Stimulated activated naive CD8-positive, alpha-beta T cell treated with anti-CD3 and anti-CD28 coated beads, Interleukin-15, Interleukin-2, amounts not matched to agents 100 U/mL and 50 U/mL, for 24 hours (primary cell): ENCODE measurements at regions not wholly inside any gene's neighbourhood (a gene's known extent, or its start where the extent isn't known, plus 50 kb on each side); places are given as distances from the start of the nearest gene placed in this dataset.

Source experiments
- ATAC-seq: fragments of 150-1000 bp; cut with Tn5 transposase; one replicate; pipeline ENCODE4 v1.10.0; 2021
- DNase-seq: peaks from one replicate; pipeline ENCODE4 v3.0.0; 2021

DNA sequence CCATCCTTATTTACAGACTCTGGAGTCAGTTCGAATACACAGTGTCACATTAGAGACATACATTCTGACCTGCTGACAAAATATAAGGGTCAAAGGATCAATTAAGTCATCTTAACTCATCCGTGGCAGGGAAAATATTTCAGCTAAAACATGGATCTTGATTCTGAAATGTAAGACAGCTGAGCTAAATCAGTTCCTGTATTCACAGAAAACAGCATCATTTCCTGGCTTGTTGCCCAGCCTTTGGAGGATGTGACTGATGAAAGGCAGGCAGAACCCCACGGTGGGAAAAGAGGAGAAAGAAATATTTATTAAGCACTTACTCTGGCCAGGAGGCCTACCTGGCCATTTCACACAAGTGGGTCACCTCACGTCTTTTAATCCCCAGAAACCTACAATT, 101.9 kb downstream of the GAS2L3 start:
- DNase-seq (no peak), ATAC-seq (no peak)

DNA sequence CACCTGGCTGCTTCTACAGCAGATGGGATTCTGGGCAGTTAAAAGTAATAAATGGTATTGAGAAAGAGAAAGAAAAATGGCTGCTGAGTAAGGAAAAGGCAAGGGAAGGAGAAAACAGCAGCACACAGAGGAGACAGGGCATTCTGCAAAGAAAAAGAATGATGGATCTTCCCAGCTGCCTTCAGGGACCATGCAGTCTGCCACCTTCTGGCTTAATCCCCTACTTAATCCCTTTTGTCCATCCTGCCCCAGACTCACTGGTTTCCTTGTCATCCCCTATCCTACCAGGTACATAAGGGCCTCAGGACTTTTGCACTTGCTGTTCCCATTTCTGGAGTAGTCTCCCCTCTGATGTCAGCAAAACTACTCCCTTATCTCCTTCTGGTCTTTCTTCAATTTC, 107.6 kb downstream of the GAS2L3 start:
- no peak for DNase-seq
- ATAC-seq: no peak

DNA sequence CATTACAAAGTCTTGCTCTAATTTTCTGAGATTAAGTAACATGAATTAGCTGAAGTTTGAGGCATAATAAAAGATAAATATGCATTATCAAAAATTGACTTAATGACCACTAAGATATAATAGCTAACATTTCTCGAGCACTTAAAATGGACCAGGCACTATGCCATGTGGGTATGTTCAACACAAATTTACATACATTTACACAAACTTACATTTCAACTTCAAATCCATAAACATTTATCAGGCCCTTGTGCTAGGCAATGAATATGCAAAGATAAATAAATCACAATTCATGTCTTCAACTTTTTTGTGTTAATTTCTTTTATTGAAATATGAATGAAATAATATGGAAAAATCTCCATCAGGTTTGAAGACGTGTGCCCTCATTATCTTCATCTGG, 108.7 kb downstream of the GAS2L3 start:
- ATAC-seq (no peak), DNase-seq (no peak)

DNA sequence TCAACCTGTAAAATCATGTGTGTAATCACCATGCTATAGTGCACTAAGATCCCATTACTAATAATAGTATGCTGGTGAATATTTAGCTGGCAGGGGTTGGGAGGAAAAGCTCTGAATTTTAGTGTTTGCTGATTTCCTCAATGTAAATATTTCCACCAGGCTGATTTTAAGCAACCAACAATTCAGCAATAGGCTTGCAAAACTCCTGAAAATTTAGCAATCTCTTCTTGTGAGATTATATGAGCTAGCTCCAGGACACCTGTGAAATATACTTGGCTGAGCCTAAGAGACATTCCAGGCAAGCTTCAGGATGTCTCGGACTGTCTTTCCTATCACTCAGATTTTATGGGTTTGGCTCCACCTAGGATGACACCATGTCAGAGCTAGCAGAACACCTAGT, 106.9 kb upstream of the ANO4 start:
- DNase-seq (no peak), ATAC-seq (no peak)

DNA sequence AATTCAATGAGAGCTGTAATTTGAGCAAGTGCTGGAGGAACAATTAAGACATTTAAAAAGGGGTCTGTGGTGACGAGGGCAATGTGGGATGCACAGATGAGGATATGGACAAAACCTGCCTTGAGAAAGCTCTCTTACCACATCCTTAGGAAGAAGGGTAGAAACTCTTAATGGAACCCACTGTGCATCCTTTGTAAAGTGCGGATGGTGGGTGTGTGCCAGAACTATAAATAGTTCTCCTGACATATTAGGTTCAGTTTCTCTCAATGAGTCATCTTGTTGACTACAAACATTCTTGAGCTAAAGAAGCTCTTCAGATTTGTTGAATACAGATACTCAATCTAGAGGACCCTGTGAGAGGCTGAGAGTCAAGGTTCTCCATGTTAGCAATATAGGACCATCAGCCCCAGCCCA, 106.1 kb upstream of the ANO4 start:
- DNase-seq (no peak), ATAC-seq (no peak)

DNA sequence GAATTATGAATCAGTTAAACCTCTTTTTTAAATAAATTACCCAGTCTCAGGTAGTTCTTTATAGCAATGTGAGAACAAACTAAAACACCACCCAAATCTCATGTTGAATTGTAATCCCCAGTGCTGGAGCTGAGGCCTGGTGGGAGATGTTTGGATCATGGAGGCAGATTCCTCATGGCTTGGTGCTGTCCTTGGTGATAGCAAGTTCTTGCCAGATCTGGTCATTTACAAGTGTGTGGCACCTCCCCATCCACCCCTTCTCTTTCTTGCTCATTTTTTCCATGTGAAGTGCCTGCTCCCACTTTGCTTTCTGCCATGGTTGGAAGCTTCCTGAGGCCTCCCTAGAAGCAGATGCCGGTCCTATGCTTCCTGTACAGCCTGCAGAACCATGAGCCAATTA, 102.1 kb upstream of the ANO4 start:
- DNase-seq: no peak
- ATAC-seq: no peak

DNA sequence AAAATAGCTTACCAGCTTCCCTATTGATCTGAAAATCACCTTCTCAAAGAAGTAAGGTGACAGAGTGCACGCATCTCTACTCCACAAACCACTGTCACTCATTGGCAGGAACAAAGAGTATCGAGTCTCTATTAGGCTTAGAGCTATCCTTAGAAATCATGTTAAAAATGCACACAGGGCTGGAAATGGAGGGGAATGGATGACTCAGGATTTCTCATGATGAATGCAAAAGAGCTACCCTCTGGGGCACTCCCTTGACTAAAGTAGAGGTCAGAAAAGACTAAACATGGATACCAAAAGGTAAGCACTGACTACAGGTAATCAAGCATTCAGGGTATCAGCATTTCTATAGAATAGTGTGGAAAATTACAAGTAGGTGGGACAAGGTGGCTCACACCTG, 96.1 kb upstream of the ANO4 start:
- DNase-seq (no peak), ATAC-seq (no peak)

DNA sequence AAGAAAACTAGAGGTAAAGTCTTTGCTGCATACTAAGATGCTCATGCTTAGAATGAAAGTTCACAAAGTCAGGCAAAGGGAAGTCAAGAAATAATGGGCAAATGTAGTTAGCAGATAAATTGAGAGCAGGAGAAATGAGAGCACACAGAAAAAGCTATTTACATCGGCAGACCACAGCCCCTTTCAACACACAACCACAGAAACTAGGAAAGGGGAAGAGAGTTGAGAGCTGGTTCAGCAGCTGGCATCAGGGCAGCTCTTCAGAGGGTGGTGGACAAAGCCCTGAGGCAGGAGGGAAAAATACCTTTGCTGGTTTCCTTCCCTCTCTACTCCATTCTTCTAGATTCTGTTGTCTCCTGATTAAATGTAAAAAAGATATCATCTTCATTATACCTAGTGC, 95.4 kb upstream of the ANO4 start:
- DNase-seq (no peak), ATAC-seq (no peak)

DNA sequence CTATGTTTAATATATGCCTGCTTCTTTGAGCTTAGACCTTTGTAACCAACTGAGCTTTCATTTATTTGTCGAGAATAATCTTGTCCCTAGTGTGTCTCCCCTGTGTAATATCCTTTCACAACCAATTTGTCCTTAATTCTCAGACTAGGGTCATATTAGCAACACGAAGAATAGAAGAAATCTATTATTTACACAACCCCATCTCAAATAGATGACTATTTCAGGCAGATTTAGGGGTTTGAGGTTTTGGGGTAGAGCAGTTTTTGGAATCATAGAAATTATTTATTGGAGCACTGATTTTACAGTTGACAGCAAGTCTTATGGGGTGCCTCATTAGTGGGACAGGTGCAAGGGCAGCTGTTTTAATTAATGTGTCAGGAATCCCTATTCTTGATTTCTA, 91.2 kb upstream of the ANO4 start:
- no peak for DNase-seq
- ATAC-seq: no peak

DNA sequence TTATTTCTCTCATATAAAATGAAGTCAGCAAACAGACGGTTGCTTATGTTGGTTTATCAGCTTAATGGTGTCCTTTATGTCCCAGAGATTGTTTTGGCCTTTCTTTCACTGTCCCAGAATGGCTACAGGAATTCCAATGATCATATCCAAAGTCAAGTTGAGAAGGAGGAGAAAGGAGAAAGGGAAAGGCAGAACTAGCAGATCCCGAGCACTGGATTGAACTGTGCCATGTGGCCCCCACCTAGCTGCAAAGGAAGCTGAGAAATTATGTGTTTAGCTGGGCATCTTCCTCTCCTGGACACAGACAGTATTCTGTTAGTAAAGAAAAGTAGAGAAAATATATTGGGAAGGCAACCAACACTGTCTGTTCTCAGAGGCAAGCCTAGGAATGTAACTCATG, 90.7 kb upstream of the ANO4 start:
- no peak for ATAC-seq
- no peak for DNase-seq

DNA sequence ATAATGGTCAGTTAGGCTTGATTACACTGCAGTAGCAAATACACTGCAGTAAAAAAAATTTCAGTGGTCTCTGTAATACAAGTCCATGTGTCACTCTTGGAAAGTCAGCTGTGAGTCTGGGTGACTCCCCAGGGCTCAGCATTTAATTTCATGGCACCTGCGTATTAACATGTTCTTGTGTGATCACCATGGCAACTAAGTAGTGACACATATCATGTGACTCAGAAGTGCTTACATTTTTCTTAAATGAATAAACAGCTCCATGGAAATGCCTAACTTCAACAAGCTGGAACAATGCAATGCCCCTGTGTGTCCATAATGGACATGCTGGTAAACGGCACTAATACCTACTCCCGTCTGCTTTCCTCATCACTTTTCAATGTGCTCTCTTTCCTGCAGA, 88.5 kb upstream of the ANO4 start:
- DNase-seq (no peak), ATAC-seq (no peak)

DNA sequence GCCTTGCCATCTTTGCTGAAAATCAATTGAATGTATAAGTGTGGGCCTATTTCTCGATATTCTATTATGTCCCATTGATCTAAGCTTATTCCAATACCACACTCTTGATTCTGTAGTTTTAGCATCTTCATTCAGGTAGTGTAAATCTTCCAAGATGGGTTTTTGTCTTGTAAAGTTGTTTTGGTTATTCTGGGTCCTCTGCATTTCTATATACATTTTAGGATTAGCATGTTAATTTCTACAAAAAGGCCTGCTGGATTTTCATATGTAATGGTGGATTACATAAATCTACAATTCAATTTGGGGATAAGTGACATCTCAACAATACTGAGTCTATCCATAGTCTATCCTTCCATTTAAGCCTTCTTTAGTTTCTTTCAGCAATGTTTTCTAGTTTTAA, 86.0 kb upstream of the ANO4 start:
- ATAC-seq (no peak), DNase-seq (no peak)

DNA sequence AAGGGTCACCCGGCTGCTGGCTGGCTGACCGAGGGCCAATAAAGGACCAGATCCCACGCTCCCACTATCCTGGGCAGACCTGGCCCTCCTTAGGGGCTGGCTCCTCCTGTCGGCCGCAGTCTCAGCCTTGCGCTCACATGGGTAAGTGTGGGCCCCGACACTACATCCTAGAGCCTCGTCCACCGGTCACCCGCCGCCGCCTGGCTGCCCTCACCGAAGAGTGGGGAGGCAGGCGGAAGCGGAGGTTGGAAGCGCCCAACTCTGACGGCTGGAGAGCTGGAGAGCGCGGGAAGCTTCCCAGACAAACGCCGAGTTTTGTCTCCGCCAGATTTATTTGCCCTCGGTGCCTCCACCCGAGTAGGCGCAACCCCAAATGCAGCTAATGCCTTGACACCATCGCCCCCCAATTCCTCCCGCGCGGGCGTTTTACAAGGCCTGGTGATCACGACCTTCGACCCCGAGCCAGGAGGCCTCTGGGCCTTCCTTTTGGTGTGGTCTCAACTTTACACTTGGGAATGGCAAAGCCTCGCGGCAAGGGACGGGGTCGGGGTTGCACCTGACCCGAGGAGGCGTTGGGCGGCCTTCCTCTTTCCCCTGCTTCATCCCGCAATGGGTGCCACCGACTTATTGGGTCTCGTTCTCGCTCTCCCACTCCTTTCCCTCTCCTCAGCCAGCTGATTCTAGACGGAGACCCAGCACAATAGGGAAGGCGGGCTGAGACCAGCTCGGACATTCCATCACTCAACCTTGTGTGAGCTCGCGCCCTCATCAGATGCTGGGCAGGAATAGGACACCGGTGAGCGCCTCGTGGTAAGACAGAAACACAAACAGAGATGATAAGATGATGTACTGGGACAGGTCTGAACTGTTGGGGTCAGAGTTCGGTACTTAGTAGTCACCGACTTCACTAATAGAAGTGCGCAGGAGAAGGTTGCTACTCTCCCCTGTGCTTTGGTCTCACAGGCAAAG, 78.3 kb upstream of the ANO4 start:
- DNase-seq (no peak), ATAC-seq (no peak)

DNA sequence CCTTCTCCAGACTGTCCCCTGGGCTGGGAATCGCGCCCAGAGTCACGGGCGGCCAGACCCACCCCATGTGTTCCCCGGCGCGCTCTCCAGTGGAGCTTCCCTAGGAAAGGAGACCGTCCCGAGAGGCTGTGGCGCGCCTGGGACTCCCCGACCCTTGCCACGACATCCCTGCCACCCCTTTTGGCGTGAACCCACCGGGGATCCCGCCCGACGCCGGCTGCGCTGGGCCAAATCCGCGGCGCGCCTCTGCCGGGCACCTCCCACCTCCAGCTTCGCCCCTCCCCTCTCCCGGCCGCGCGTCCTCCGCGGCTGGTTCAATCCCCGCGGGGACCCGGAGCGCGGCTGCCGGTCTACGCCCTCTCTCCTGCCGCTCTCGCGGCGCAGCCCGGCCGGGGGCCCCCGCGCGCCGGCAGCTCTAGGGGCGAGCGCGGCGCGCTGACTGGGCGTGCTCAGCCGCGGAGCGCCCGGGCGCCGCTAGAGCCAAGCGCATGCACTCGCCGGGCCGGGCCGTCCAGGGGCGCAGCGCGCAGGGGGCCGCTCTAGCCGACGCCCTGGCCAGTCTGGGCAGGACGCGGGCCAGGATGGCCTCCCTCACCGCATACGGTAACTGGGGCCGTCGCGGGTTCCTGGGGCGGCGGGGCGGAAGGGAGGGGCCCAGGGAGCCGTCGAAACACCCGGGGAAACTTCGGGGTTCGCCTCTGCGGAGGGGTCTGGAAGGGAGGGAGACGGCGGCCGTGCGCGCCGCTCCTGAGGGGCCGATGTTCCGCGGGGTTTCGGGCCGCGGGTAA, 77.4 kb upstream of the ANO4 start:
- DNase-seq: no peak
- peak; percentile 29 for ATAC-seq

DNA sequence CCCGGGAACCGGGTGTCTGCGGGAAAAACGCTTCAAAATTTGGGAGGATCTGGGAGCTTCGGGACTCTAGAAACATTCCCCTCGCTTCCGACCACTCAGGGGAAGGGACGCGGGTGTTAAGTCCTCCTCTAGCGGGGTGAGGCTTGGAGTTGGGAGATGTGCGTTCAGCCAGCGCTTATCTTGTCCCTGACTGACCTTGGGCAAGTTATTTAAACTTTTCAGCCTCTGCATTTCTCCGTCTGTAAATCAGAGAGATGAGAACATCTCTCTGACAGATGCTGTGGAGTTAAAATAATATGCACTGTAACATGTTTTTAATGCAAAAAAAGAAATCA, 76.9 kb upstream of the ANO4 start:
- DNase-seq (no peak), ATAC-seq (no peak)

DNA sequence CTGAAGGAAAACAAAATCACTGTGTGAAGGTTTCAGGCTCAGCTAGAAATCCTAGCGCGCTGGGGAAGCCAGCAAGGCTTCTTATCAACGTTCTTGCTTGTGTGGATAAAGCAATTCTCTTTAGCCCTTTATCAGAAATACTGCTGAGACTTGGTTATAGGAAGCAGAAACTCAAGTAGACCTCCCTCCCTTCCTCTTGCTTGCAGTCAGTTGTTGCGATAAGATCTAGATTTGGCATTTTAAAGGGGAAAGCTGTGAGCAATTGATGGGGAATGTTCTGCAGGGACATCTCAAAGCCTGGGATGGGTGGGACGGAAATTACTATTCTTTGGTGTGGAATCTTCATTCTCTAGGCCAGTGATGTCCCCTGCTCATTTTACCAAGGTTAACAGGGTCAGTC, 76.4 kb upstream of the ANO4 start:
- DNase-seq: no peak
- ATAC-seq: no peak

DNA sequence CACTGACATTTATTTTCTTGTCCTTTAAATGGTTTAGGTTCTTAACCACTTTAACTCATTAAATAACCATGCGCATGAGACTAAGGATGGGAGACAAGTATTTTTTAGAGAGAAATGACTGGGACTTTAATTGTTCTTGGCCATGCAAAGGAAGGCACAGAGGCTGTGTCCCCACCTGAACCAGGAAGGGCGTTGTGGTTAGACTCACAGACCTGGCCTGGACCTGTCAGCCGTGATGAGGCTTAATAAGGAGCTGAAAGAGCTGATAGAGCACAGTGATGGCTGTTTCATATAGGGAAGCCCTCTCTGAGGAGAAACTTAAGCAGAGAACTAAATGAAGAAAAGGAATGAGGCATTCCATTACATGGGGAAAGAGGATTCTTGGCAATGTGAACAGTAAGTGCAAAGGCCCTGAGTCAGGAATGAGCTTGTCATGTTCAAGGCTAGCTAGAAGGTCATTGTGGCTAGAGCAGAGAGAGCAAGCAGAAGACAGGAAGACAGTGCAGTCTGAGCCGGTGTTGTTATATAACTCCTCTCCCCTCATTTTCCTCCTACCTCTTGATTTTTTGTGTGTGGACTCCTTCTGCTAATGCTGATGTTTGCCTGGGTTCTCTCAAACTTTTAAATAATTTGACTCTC, 74.4 kb upstream of the ANO4 start:
- no peak for ATAC-seq

DNA sequence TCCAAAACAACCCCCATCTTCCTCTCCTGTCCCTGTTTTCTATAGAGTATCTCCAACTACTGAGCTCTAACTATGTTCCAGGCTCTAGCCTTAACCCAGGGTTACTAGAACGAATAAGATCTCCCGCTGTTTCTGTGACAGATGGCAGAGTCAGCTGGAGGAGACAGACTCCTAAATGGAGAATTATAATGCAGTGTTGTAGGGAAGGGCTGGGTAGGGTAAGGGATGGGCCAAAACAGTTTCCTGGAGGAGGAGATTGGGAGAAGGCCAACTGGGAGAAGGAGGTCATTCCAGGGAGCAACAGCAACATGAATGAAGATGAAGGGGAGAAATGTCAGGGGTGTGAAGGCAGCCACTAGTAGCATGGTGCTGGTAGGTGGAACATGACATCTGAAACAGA, 73.4 kb upstream of the ANO4 start:
- ATAC-seq (no peak), DNase-seq (no peak)

More for the DNA sequence above, 74.4 kb upstream of the ANO4 start:
- DNase-seq: no peak

DNA sequence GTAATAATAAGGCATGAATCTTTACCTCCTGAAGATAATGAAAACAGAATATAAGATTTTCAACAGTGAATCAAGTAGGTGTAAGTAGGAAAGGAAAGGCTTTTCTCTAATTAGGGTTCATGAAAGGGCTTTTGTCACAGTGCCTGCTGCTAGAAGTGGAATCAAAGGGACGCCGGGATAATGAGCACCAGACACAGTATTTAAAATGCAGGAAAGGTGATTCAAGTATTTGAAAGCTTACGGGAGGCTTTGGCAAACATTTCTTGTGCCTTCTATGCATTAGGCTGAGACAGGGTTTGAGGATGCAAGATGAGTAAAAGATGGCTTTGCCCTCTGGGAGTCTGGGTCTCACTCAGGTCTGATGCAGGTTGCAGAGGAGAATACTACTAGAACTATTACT, 70.5 kb upstream of the ANO4 start:
- ATAC-seq (no peak), DNase-seq (no peak)

DNA sequence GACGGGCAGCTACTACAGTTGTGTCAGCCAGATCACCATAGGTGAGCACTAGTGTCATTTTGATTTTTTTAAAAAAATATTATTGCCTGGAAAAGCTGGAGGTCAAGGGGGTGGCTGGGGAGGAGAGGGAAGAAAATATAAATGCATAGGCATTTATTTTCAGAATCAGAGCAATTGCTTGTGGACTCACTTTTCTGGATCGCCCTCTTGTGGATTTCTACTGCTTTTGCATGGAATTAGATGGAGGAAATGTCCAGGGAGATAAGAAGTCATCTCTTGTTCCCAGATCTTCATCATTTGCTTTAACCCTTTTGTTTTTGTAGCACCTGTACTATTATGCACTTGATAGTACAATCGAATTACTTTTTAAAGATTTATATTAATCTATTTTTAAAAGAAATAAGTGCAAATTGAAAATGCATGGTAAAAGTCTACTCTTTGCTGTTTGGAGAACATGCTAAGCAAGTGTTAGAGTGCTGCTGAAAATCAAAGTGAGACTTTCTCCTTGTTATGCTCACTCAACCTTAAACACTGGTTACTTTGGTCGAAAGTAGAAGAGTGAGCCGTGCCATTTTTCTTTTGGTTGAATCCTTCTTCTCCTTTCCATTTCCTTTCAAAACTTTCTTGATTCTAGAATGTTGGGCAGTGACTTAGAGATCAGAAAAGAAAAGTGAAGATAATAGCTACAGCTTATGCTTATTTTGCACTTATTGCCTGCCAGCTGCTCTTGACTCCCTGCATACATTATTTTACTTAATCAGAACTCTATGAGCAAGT, 60.6 kb upstream of the ANO4 start:
- ATAC-seq (no peak), DNase-seq (no peak)

DNA sequence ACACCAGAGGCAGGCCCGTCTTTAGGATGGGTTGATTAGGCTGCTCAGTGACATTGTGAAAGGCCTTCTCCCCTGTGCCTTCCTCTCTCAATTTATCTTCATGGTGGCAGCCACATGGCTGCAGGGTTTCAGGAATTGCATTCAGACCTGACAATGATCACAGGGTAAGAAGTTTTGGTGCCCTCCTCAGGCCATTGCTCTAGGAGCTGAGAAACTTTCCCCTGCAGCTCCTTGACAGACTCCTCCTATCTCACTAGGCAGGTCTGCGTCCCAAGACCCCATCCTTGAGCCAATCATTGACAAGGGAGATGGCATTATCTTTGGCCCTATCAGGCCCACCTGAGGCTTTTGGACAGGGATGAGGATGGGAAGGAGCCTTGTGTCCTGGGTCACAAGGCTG, 57.4 kb upstream of the ANO4 start:
- ATAC-seq: no peak
- no peak for DNase-seq

DNA sequence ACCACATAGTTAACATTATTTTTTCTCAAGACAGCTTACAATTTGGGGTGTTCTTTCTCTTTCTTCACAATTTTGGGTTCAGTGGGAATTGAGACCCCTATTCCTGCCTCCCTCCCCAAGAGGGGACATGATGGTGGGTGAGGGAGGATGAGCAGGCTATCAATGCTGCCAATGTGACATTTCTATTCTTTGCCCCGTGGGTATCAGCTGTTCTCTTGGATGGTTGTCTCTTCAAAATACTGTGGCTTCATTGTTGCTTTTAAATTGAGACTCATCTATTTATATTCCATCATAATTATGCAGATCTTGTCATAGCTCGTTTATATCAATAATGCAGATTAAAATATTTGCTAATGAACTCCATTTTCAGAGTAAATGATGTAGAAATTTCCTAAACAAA, 56.5 kb upstream of the ANO4 start:
- DNase-seq: no peak
- no peak for ATAC-seq
